HG03432 (cell line): ENCODE measurements at regions not wholly inside any gene's neighbourhood (a gene's known extent, or its start where the extent isn't known, plus 50 kb on each side); places are given as distances from the start of the nearest gene placed in this dataset.
"Not testable (repeated sequence)": the region's sequence is repeated elsewhere in the genome, so short reads cannot be mapped to it uniquely, and the experiment has no call there.

Experiments used
- ATAC-seq: cut with Tn5 transposase; IDR thresholded peaks from one replicate; pipeline ENCODE4 v1.9.1; 2021; ENCODE audit warnings: mild to moderate bottlenecking, moderate library complexity; ENCODE audit not compliant: unreplicated experiment

DNA sequence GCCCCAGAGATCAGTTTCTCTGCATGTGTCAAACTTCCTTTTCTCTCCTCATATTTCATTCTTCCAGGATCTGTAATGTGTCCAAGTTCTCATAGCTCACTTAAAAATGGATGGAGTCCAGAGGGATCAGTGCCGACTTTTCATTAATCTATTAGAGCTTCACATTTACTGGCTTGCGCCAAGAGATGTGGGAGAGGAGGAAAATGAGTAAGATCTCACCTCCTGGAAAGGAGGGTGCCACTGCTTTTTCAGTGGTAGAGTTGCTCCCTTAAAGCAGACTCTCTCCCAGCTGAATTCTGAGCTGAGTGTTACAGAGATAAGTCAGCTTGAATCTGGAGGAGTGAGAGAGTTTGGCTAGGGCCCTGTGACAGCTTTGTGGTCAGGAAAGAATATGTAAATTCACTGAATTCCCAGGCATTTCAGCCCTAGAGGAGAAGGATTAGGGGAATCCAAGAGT, 175.9 kb downstream of the SOX4 start:
- no peak for ATAC-seq

- no peak for ATAC-seq
These were observed 176.4 kb downstream of the SOX4 start for GRCh38 chr6:21769968-21770367.

- no peak for ATAC-seq
These were observed 178.2 kb downstream of the SOX4 start for GRCh38 chr6:21771626-21772320.

- no peak for ATAC-seq
These were observed 178.9 kb downstream of the SOX4 start for GRCh38 chr6:21772477-21772876.

GRCh38 chr6:21772884-21773575, 179.5 kb downstream of the SOX4 start:
- ATAC-seq, result no peak

DNA sequence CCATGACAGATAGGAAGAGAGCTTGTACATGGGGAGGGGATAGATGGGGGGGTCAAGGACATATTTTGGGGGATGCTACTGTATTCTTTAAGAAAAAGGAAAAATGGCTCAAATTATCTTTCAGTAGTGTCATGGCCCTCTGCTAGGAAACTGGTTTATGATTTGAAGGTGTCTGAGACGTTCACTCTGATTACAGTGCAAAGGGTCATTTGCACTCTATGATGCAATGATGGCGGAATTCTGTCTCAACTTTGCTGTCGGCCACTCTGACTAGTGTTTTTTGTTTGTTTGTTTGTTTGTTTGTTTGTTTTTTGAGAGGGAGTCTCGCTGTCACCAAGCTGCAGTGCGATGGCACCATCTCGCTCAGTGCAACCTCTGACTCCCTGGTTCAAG, 180.0 kb downstream of the SOX4 start:
- no peak for ATAC-seq

DNA sequence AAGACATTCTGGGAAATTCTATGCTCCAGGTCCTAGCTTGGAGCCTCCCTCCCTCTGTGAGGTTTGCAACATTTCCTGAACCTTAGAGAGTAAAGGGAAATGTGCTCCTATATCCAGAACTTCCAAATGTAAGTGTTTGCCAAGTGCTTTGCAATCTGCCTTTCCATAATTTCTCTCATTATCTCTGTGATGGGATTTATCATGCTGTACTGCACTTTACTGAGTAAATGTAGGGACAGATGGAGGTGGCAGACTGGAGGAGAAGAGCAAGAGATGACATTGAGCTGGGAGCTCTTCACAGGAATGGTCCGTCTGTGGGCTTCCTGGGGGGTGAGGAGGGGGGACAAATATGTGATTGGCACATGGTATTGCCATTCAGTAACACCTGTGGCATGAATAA, 184.3 kb downstream of the SOX4 start:
- ATAC-seq, result no peak

- no peak for ATAC-seq
These were observed 186.6 kb downstream of the SOX4 start for GRCh38 chr6:21780141-21780540.

GRCh38 chr6:21780679-21781078, 187.1 kb downstream of the SOX4 start:
- ATAC-seq, result no peak

GRCh38 chr6:21781128-21781527, 187.6 kb downstream of the SOX4 start:
- no peak for ATAC-seq

- ATAC-seq, result no peak
These were observed 191.6 kb downstream of the SOX4 start for GRCh38 chr6:21785164-21785563.

DNA sequence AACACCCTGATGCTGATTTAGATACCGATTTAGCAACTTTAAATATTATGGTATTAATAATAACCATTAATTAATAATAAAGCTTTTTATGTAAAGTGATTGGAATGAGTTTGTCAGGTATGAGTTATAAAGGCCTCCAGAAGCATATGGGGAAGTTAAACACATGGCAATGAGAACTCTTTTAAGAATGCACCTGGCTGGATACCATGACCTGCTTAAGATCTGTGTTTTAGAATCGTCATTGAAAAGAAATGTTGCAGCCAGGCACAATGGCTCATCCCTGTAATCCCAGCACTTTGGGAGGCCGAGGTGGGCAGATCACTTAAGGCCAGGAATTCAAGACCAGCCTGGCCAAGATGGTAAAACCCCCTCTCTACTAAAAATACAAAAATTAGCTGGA, 197.5 kb downstream of the SOX4 start:
- ATAC-seq, result no peak

GRCh38 chr6:21791581-21791980, 198.0 kb downstream of the SOX4 start:
- ATAC-seq, result no peak

GRCh38 chr6:21792177-21792576, 198.6 kb downstream of the SOX4 start:
- ATAC-seq, result no peak

DNA sequence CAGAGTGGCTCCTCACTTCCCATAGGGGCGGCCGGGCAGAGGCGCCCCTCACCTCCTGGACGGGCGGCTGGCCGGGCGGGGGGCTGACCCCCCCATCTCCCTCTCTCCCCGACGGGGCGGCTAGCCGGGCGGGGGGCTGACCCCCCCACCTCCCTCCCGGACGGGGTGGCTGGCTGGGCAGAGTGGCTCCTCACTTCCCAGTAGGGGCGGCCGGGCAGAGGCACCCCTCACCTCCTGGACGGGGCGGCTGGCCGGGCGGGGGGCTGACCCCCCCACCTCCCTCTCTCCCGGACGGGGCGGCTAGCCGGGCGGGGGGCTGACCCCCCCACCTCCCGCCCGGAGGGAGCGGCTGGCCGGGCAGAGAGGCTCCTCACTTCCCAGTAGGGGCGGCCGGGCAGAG, 203.4 kb downstream of the SOX4 start:
- ATAC-seq, result not testable (repeated sequence)

GRCh38 chr6:21798468-21798867, 204.9 kb downstream of the SOX4 start:
- ATAC-seq, result no peak

DNA sequence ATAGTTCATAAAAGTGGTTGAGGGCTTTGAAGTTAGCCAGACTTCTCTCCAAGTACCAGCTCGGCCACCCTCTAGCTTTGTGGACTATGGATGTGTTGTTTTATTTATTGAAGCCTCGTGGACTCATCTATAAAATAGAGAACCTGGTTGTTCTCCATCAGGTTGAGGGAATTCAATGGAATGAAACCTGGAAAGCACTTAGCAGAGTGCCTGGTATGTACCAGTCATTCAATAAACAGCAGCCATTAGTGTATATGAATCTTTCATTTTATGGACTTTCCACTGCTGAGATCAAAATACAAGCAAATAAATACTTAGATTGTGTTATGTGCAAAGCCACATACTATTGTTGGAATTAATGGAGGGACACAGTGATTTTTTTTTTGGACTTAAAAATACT, 206.8 kb downstream of the SOX4 start:
- no peak for ATAC-seq

- no peak for ATAC-seq
These were observed 207.4 kb downstream of the SOX4 start for GRCh38 chr6:21800948-21801438.

- no peak for ATAC-seq
These were observed 208.1 kb downstream of the SOX4 start for GRCh38 chr6:21801446-21802174.

- ATAC-seq, result no peak
These were observed 208.7 kb downstream of the SOX4 start for GRCh38 chr6:21802175-21802822.

DNA sequence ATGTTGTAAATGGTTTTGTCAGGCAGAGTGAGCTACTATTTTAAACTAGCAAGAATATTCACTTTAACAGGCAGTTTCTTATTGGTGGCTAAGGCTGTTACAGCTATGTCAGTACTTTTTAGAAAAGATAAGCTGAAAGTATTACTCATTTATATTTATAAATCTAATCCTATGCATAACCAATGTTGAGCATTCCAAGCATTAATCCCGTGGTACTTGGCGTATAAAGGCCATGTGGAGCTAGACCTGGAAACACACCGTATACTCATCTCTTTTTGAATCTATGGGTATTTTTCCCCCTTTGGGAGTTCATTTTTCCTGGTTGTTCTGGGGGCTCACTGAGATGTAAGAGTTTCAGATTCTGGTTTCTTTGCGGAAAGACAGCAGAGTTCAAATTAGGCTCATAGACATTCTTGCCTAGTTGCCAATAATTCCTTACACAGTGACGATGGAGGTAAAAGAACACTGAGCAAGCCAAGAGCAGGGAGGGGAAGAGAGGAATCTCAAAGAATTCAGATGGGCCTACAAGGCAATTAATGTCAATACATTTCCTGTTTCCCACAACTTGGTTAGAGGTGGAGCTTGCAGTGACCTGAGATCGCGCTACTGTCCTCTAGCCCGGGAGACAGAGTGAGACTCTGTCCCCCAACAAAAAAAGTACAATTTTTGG, 211.5 kb downstream of the SOX4 start:
- no peak for ATAC-seq
